LNCaP clone FGC (cell line): ENCODE measurements at regions not wholly inside any gene's neighbourhood (a gene's known extent, or its start where the extent isn't known, plus 50 kb on each side); places are given as distances from the start of the nearest gene placed in this dataset.
"Not testable (repeated sequence)": the region's sequence is repeated elsewhere in the genome, so short reads cannot be mapped to it uniquely, and the experiment has no call there.

ENCODE experiments used
- DNase-seq: peaks from one replicate; pipeline ENCODE4 v3.0.0-alpha.2; 2011; ENCODE audit warnings: low read depth
- H3K4me3 ChIP-seq: 2 replicates; pipeline ENCODE4 v1.5.1; 2011; ENCODE audit warnings: mild to moderate bottlenecking, low read depth, low read length, control low read depth
- TF ChIP-seq, protein P1 (sequence below): IDR thresholded peaks from 2 replicates; pipeline ENCODE4 v1.5.1; 2012; ENCODE audit warnings: mild to moderate bottlenecking; ENCODE audit not compliant: control insufficient read depth, insufficient read depth; ENCODE audit errors: extremely low read depth

DNA sequence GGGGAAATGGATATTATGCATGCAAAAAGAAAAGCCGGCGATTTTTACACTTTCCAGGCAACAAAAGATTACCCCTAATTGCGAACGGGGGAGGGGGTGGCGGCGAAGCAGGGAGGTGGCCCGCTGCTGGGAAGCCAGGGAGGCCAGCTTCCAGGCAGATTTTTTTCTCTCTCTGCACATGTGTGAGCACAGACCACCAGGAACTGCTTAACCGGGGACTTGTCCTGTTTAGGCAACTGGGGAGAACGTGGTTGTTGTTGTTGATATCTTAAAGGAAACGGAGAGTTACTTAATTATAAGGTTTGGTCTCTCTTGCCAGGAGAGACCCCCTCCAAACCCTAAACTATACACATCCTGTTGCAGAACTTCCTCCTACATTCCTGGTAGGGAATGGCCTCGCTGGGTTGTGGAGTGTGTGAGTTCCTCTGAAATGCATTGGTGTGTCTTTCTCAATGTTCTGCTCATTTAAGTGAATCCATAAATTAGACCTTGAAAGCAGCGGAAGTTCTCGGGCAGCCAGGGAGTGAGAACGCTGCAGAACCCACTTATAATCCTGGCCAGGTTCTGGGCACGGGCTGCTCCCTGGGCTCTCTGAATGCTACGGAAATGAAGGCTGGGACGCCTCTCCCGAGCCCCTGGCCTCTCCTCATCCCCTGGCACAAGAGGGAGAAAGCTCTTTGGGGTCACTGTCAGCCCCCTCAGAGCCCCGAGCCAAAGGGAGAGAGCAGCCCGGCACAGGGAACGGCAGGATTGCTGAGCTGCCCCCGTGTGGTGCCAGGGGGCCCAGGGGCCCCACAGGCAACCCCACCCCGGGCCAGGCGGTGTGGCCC, 250.0 kb downstream of the FOXD2 start:
- TF ChIP-seq, protein P1, sequence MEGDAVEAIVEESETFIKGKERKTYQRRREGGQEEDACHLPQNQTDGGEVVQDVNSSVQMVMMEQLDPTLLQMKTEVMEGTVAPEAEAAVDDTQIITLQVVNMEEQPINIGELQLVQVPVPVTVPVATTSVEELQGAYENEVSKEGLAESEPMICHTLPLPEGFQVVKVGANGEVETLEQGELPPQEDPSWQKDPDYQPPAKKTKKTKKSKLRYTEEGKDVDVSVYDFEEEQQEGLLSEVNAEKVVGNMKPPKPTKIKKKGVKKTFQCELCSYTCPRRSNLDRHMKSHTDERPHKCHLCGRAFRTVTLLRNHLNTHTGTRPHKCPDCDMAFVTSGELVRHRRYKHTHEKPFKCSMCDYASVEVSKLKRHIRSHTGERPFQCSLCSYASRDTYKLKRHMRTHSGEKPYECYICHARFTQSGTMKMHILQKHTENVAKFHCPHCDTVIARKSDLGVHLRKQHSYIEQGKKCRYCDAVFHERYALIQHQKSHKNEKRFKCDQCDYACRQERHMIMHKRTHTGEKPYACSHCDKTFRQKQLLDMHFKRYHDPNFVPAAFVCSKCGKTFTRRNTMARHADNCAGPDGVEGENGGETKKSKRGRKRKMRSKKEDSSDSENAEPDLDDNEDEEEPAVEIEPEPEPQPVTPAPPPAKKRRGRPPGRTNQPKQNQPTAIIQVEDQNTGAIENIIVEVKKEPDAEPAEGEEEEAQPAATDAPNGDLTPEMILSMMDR, result no peak
- no peak for DNase-seq
- no peak overlapping the region for H3K4me3 ChIP-seq

DNA sequence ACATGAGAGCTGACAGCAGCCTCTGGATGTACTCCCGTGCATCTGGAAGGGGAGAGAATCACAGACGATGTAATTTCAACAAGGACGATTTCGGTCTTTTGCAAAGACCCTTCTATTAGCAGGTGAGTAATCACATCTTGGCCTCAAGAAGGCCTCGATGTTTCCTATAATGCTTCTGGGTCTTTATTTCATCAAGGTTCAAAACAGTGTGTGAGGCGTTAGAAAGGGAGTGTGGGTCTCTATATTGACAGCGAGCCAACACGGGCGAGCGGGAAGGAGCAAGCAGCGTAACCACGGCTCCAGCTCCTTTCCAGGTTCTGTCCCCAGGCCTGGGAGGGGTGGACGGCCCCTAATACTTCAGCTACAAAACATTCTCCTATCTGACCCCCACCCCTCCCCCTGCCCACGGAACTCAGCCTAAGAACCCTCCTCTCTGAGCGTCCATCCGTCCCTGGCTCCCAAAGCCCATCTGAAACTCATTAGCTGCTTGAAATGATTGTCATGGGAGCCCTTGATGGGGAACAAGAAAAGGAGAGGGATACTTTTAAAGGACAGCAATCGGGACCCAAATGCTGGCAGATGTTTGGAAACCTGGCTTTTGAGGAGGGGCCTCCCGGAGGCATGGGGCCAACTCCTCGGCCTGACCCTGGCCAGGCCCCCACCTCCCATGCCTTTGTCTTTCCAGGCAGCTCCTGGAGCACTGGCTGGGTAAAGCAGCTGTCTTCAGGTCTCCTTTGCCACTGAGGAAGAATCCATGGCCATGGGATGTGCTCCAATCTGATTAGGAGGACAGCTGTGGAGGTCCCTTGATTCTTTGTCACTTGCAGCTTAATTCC, 250.8 kb downstream of the FOXD2 start:
- no peak for DNase-seq
- TF ChIP-seq, protein P1, result no peak
- no peak overlapping the region for H3K4me3 ChIP-seq

DNA sequence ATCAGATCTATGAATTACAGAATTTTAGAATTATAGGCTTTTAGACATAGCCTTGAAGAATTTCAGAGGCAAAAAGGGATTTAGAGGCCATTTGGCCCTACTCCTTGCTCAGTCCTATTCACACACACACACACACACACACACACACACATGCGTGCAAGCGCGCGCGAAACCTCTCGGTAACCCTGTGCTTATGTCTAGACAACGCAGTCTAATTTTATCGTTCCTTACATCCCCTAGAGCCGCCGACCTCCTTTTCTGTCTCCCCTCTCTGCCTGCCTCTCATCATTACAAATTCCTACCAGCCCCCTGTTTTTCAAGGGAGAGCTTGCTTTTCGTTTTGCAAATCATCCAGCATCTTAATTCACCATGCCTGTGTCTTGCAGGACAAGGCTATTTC, 252.1 kb downstream of the FOXD2 start:
- DNase-seq, result no peak
- TF ChIP-seq, protein P1, result no peak

DNA sequence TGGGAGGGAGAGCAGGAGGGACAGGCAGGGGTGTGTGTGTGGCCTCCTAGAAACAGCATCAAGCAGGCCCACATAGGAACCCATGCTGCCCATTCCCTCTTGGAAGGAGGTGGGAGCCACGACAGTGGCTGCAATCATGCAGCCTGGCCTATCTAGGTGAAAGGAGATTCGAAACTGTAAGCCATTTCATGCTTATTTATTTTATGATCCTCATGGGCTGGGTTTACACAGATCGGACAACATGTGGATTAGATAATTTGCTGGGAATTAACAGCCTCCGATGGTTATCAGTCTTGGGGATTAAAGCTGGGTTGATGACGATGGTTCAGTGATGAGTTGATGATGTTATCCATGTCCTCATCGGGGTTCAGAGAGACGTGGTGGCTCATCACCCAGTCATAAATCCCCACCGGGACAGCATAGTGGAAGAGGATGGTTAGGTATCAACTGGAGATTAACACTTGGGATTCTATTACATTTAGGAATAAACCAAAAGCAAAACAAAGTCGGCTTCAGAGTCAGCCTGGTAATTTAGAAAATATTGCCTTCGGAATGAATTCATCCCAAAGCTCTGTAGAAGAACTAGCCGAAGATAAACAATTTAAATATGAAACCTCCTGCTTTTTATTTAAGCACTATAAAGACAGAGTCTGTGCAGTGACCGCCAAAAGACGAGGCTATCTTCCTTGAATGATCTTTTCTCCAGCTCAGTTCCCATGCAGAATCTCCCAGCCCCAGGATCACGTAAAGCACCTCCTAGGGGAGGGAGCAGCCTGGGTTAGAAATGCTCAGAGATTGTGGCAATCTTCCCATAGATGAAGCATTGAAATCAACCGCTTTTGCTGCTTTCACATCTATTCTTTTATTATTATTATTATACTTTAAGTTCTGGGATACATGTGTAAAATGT, 252.8 kb downstream of the FOXD2 start:
- no peak for DNase-seq
- TF ChIP-seq, protein P1, result no peak
- H3K4me3 ChIP-seq, result no peak overlapping the region

More for the DNA sequence above, 252.1 kb downstream of the FOXD2 start:
- H3K4me3 ChIP-seq, result no peak overlapping the region

DNA sequence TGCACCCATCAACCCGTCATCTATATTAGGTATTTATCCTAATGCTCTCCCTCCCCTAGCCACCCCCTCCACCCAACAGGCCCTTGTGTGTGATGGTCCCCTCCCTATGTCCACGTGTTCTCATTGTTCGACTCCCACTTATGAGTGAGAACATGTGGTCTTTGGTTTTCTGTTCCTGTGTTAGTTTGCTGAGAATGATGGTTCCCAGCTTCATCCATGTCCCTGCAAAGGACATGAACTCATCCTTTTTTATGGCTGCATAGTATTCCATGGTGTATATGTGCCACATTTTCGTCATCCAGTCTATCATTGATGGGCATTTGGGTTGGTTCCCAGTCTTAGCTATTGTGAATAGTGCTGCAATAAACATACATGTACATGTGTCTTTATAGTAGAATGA, 253.4 kb downstream of the FOXD2 start:
- DNase-seq, result not testable (repeated sequence)

DNA sequence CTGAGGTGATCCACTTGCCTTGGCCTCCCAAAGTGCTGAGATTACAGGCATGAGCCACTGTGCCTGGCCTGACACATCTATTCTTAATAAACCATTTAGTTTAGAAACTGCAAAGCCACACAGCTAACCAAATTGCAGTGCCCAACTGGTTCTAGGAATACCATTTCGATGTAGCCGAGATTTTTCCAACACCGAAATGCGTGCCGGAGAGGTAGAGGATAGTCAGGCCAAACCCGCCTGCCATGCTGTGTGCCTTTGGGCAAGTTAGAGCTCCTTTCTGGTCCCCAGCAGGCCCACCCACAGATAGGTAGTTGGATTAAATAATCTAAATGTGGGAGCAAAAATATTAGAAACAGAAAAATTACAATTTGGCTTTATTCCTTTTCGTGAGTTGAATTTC, 254.4 kb downstream of the FOXD2 start:
- no peak for DNase-seq
- TF ChIP-seq, protein P1, result no peak
- no peak overlapping the region for H3K4me3 ChIP-seq

More for the DNA sequence above, 253.4 kb downstream of the FOXD2 start:
- H3K4me3 ChIP-seq, result not testable (repeated sequence)

DNA sequence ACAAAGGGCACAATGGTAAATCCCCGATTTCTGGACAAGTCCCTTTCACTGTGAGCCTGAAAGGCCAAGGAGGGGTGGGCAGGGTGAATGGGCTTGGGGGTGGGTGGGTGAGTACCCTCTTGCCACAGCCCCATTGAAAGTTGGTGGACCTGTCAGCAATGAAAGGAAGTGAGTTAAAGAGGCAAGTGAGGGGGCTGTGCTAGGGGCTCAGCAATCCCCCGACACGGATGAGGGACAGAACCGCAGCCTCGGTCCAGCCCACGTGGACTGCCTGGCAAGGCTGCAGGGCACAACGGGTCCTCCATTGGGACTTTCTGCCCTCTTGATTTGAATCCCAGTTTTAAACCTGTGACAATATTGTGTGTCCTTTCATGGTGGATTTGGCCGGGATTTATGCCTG, 255.3 kb downstream of the FOXD2 start:
- H3K4me3 ChIP-seq, result no peak overlapping the region
- TF ChIP-seq, protein P1, result no peak
- no peak for DNase-seq
